WTC11 (cell line): ENCODE measurements at regions not wholly inside any gene's neighbourhood (a gene's known extent, or its start where the extent isn't known, plus 50 kb on each side); places are given as distances from the start of the nearest gene placed in this dataset.

Source experiments
- ATAC-seq: fragments of 200-7000 bp; cut with Tn5 transposase; 2 replicates; pipeline ENCODE4 v1.10.0; 2021; ENCODE audit warnings: mild to moderate bottlenecking, moderate library complexity
- CTCF ChIA-PET: fragments of 300-600 bp; sonication (Branson Sonifier 250); formaldehyde crosslinking; loops from one replicate; lab custom pipeline; 2021; ENCODE audit warnings: antibody characterized with exemption; lab: Charles Lee
- POLR2A ChIA-PET: fragments of 350-600 bp; sonication (Branson Sonifier 250); formaldehyde crosslinking; loops from one replicate; lab custom pipeline; 2021; ENCODE audit warnings: antibody characterized with exemption; lab: Charles Lee
- DNase-seq: peaks from one replicate; pipeline ENCODE4 v3.0.0; 2021; ENCODE audit warnings: low spot score
- H3K27ac Mint-ChIP-seq: 2 replicates; pipeline ENCODE4 v1.8.0; 2021; ENCODE audit warnings: mixed read lengths
- H3K27me3 Mint-ChIP-seq: 2 replicates; pipeline ENCODE4 v1.8.0; 2021; ENCODE audit warnings: low read depth, mild to moderate bottlenecking, moderate library complexity, mixed read lengths
- H3K36me3 Mint-ChIP-seq: 2 replicates; pipeline ENCODE4 v1.8.0; 2021; ENCODE audit warnings: mixed read lengths
- H3K4me1 Mint-ChIP-seq: 2 replicates; pipeline ENCODE4 v1.8.0; 2022; ENCODE audit warnings: mixed read lengths
- H3K4me3 Mint-ChIP-seq: 2 replicates; pipeline ENCODE4 v1.8.0; 2021; ENCODE audit warnings: mild to moderate bottlenecking, moderate library complexity, mixed read lengths
- H3K9me3 Mint-ChIP-seq: 2 replicates; pipeline ENCODE4 v1.8.0; 2021; ENCODE audit warnings: mixed read lengths
- JAZF1 ChIP-seq: fragments of 250-450 bp; sonication (Bioruptor Pico); IDR thresholded peaks from 2 replicates; pipeline ENCODE4 v1.9.0; 2021; ENCODE audit warnings: moderate library complexity, mild to moderate bottlenecking, inconsistent platforms
- TCF7 ChIP-seq: sonication (generic); formaldehyde crosslinking; IDR thresholded peaks from 2 replicates; pipeline ENCODE4 v1.8.0; 2022; ENCODE audit warnings: mild to moderate bottlenecking, low read depth, missing genetic modification reagents, moderate library complexity
- TF ChIP-seq, protein P1 (sequence below): fragments of 250-450 bp; sonication (Bioruptor Pico); IDR thresholded peaks from 2 replicates; pipeline ENCODE4 v1.9.0; 2021; ENCODE audit warnings: mild to moderate bottlenecking, borderline replicate concordance
- TF ChIP-seq, protein P2 (sequence below): fragments of 250-450 bp; sonication (Bioruptor Pico); conservative IDR thresholded peaks from 2 replicates; pipeline ENCODE4 v1.9.0; 2021; ENCODE audit warnings: mild to moderate bottlenecking
- TF ChIP-seq, protein P3 (sequence below): fragments of 200-600 bp; IDR thresholded peaks from 2 replicates; pipeline ENCODE4 v1.8.0; 2022; ENCODE audit warnings: antibody characterized with exemption
- TF ChIP-seq, protein P4 (sequence below): sonication (generic); formaldehyde crosslinking; conservative IDR thresholded peaks from 2 replicates; pipeline ENCODE4 v1.8.1; 2023; ENCODE audit warnings: mild to moderate bottlenecking, low read depth, missing genetic modification reagents, moderate library complexity
- TF ChIP-seq, protein P5 (sequence below): sonication (generic); formaldehyde crosslinking; IDR thresholded peaks from 2 replicates; pipeline ENCODE4 v1.8.0; 2023; ENCODE audit warnings: missing genetic modification reagents, mild to moderate bottlenecking, borderline replicate concordance
- TF ChIP-seq, protein P6 (sequence below): sonication (generic); formaldehyde crosslinking; conservative IDR thresholded peaks from 2 replicates; pipeline ENCODE4 v1.8.1; 2022; ENCODE audit warnings: mild to moderate bottlenecking, missing genetic modification reagents

DNA sequence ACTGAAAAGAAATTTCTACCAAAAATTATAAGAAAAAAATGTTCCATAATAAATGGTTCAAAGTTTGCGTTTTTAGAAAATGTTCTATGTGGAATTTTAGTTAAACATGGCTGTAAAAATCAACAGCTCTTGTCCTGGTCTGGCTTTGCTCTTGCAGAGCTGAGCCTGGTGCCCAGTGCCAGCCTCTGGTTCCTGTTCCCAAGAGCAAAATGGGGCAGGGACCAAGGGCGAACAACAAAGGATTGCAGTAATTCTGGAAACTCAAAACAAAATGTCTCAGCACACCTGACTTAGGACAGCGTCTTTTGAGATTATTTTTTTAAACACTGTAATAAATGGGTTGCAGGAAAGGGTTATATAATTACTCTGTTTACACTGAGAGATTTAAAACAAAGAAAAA is 174.7 kb downstream of the ANAPC1 start:
- H3K4me3 Mint-ChIP-seq: no peak overlapping the region
- ChIA-PET CTCF (no interaction called here), POLR2A (no interaction called here)
- no peak for ATAC-seq
- peaks cover 17% of the 10 kb centered on the region for H3K9me3 Mint-ChIP-seq
- DNase-seq: no peak
- TF ChIP-seq, protein P1, sequence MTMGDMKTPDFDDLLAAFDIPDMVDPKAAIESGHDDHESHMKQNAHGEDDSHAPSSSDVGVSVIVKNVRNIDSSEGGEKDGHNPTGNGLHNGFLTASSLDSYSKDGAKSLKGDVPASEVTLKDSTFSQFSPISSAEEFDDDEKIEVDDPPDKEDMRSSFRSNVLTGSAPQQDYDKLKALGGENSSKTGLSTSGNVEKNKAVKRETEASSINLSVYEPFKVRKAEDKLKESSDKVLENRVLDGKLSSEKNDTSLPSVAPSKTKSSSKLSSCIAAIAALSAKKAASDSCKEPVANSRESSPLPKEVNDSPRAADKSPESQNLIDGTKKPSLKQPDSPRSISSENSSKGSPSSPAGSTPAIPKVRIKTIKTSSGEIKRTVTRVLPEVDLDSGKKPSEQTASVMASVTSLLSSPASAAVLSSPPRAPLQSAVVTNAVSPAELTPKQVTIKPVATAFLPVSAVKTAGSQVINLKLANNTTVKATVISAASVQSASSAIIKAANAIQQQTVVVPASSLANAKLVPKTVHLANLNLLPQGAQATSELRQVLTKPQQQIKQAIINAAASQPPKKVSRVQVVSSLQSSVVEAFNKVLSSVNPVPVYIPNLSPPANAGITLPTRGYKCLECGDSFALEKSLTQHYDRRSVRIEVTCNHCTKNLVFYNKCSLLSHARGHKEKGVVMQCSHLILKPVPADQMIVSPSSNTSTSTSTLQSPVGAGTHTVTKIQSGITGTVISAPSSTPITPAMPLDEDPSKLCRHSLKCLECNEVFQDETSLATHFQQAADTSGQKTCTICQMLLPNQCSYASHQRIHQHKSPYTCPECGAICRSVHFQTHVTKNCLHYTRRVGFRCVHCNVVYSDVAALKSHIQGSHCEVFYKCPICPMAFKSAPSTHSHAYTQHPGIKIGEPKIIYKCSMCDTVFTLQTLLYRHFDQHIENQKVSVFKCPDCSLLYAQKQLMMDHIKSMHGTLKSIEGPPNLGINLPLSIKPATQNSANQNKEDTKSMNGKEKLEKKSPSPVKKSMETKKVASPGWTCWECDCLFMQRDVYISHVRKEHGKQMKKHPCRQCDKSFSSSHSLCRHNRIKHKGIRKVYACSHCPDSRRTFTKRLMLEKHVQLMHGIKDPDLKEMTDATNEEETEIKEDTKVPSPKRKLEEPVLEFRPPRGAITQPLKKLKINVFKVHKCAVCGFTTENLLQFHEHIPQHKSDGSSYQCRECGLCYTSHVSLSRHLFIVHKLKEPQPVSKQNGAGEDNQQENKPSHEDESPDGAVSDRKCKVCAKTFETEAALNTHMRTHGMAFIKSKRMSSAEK (CRISPR knock-in tag): no peak
- TF ChIP-seq JAZF1 (CRISPR knock-in tag): no peak
- no peak for TF ChIP-seq TCF7 (CRISPR knock-in tag)
- TF ChIP-seq, protein P2, sequence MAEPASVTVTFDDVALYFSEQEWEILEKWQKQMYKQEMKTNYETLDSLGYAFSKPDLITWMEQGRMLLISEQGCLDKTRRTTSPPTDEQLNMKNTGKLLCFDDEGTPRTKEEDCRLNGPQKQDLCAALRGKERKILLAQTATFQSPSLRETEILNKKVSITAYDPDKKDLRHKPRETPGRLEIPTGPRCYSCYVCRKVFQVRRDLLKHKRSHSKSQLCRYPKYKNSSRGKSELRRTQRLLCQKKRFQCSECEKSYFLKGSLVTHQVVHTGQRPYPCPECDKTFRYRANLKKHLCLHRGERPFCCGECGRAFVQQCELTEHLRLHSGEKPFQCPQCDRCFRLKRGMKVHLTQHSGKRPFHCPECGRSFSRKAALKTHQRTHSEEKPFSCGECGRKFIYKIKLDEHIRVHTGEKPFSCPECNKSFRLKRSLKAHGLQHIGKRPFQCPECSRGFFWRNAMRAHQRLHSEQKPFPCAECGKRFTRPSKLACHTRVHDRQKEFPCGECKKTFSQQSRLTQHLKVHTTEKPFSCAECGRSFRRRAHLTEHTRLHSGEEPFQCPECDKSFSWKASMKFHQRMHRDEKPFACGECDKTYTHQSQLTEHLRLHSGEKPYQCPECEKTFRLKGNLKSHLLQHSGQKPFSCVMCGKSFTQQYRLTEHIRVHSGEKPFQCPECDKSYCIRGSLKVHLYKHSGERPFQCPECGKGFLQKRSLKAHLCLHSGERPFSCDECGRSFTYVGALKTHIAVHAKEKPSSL: no peak
- TF ChIP-seq, protein P3, sequence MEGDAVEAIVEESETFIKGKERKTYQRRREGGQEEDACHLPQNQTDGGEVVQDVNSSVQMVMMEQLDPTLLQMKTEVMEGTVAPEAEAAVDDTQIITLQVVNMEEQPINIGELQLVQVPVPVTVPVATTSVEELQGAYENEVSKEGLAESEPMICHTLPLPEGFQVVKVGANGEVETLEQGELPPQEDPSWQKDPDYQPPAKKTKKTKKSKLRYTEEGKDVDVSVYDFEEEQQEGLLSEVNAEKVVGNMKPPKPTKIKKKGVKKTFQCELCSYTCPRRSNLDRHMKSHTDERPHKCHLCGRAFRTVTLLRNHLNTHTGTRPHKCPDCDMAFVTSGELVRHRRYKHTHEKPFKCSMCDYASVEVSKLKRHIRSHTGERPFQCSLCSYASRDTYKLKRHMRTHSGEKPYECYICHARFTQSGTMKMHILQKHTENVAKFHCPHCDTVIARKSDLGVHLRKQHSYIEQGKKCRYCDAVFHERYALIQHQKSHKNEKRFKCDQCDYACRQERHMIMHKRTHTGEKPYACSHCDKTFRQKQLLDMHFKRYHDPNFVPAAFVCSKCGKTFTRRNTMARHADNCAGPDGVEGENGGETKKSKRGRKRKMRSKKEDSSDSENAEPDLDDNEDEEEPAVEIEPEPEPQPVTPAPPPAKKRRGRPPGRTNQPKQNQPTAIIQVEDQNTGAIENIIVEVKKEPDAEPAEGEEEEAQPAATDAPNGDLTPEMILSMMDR: no peak
- TF ChIP-seq, protein P4, sequence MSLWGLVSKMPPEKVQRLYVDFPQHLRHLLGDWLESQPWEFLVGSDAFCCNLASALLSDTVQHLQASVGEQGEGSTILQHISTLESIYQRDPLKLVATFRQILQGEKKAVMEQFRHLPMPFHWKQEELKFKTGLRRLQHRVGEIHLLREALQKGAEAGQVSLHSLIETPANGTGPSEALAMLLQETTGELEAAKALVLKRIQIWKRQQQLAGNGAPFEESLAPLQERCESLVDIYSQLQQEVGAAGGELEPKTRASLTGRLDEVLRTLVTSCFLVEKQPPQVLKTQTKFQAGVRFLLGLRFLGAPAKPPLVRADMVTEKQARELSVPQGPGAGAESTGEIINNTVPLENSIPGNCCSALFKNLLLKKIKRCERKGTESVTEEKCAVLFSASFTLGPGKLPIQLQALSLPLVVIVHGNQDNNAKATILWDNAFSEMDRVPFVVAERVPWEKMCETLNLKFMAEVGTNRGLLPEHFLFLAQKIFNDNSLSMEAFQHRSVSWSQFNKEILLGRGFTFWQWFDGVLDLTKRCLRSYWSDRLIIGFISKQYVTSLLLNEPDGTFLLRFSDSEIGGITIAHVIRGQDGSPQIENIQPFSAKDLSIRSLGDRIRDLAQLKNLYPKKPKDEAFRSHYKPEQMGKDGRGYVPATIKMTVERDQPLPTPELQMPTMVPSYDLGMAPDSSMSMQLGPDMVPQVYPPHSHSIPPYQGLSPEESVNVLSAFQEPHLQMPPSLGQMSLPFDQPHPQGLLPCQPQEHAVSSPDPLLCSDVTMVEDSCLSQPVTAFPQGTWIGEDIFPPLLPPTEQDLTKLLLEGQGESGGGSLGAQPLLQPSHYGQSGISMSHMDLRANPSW (CRISPR knock-in tag): no peak
- TF ChIP-seq, protein P5, sequence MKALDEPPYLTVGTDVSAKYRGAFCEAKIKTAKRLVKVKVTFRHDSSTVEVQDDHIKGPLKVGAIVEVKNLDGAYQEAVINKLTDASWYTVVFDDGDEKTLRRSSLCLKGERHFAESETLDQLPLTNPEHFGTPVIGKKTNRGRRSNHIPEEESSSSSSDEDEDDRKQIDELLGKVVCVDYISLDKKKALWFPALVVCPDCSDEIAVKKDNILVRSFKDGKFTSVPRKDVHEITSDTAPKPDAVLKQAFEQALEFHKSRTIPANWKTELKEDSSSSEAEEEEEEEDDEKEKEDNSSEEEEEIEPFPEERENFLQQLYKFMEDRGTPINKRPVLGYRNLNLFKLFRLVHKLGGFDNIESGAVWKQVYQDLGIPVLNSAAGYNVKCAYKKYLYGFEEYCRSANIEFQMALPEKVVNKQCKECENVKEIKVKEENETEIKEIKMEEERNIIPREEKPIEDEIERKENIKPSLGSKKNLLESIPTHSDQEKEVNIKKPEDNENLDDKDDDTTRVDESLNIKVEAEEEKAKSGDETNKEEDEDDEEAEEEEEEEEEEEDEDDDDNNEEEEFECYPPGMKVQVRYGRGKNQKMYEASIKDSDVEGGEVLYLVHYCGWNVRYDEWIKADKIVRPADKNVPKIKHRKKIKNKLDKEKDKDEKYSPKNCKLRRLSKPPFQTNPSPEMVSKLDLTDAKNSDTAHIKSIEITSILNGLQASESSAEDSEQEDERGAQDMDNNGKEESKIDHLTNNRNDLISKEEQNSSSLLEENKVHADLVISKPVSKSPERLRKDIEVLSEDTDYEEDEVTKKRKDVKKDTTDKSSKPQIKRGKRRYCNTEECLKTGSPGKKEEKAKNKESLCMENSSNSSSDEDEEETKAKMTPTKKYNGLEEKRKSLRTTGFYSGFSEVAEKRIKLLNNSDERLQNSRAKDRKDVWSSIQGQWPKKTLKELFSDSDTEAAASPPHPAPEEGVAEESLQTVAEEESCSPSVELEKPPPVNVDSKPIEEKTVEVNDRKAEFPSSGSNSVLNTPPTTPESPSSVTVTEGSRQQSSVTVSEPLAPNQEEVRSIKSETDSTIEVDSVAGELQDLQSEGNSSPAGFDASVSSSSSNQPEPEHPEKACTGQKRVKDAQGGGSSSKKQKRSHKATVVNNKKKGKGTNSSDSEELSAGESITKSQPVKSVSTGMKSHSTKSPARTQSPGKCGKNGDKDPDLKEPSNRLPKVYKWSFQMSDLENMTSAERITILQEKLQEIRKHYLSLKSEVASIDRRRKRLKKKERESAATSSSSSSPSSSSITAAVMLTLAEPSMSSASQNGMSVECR (CRISPR knock-in tag): no peak
- TF ChIP-seq, protein P6, sequence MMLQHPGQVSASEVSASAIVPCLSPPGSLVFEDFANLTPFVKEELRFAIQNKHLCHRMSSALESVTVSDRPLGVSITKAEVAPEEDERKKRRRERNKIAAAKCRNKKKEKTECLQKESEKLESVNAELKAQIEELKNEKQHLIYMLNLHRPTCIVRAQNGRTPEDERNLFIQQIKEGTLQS (CRISPR knock-in tag): no peak
- peaks cover 16% of the 10 kb centered on the region for H3K36me3 Mint-ChIP-seq
- peaks cover 59% of the 10 kb centered on the region for H3K4me1 Mint-ChIP-seq
- peaks cover 13% of the 10 kb centered on the region for H3K27me3 Mint-ChIP-seq
- no peak overlapping the region for H3K27ac Mint-ChIP-seq
